HEK293 (cell line): ENCODE measurements at regions not wholly inside any gene's neighbourhood (a gene's known extent, or its start where the extent isn't known, plus 50 kb on each side); places are given as distances from the start of the nearest gene placed in this dataset.

Experiments
- CTCF ChIP-seq: fragments of 450-650 bp; formaldehyde crosslinking; IDR thresholded peaks from 2 replicates; pipeline ENCODE4 v1.5.1; 2016; ENCODE audit warnings: missing biosample characterization, missing genetic modification characterization
- KLF10 ChIP-seq: fragments of 450-650 bp; IDR thresholded peaks from 2 replicates; pipeline ENCODE4 v1.5.1; 2018; ENCODE audit warnings: missing biosample characterization, mild to moderate bottlenecking, missing genetic modification characterization
- ZBTB20 ChIP-seq: fragments of 450-650 bp; formaldehyde crosslinking; IDR thresholded peaks from 2 replicates; pipeline ENCODE4 v1.5.1; 2016; ENCODE audit warnings: missing biosample characterization, missing genetic modification characterization
- ZBTB49 ChIP-seq: fragments of 450-650 bp; formaldehyde crosslinking; IDR thresholded peaks from 2 replicates; pipeline ENCODE4 v1.5.1; 2016; ENCODE audit warnings: missing biosample characterization, missing genetic modification characterization, low read depth
- ZNF169 ChIP-seq: fragments of 450-650 bp; formaldehyde crosslinking; IDR thresholded peaks from 2 replicates; pipeline ENCODE4 v1.5.1; 2016; ENCODE audit warnings: missing biosample characterization, missing genetic modification characterization
- ZNF704 ChIP-seq: fragments of 450-650 bp; formaldehyde crosslinking; IDR thresholded peaks from 2 replicates; pipeline ENCODE4 v1.5.1; 2016; ENCODE audit warnings: missing biosample characterization, missing genetic modification characterization

GRCh38 chr3:1908651-1909445 is 189.8 kb upstream of the CNTN4 start:
- TF ChIP-seq ZNF704 (tag by site-specific recombination) (no peak), ZBTB20 (tag by site-specific recombination) (no peak), CTCF (tag by site-specific recombination) (no peak), ZNF169 (tag by site-specific recombination) (no peak), ZBTB49 (tag by site-specific recombination) (no peak), KLF10 (tag by site-specific recombination) (no peak)
